ENCODE measurements at regions not wholly inside any gene's neighbourhood (a gene's known extent, or its start where the extent isn't known, plus 50 kb on each side); places are given as distances from the start of the nearest gene placed in this dataset.
"Not testable (repeated sequence)": the region's sequence is repeated elsewhere in the genome, so short reads cannot be mapped to it uniquely, and the experiment has no call there.

DNA sequence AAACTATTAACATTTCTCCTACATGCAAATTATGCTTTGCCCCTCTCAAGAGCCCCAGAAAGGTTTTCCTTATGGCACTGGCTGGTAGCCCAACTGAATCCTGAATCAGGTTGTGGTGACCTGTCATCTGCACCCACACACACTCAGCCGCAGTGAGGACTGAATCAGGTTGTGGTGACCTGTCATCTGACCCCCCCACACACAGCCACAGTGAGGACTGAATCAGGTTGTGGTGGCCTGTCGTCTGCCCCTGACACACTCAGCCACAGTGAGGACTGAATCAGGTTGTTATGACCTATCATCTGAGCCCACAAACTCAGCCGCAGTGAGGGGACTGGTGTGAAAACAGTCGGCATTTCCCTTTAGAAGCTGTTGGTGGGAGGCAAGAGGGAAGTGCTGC lies 195.0 kb downstream of the CWH43 start:
- not testable (repeated sequence) for H4K91ac ChIP-seq (ENCODE audit: low read depth, low read length); H3K23ac ChIP-seq (ENCODE audit: low read length); H3K36me3 ChIP-seq (ENCODE audit: control insufficient read depth in 1 of 2, insufficient read depth in 2 of 2, low read length in 2 of 2); H3K27ac ChIP-seq (ENCODE audit: low read depth, low read length); H3K4ac ChIP-seq (ENCODE audit: low read depth, low read length); H3K4me2 ChIP-seq (ENCODE audit: low read length); H4K8ac ChIP-seq (ENCODE audit: low read depth, low read length); H3K9ac ChIP-seq (ENCODE audit: low read length); H3K4me3 ChIP-seq (ENCODE audit: low read depth, low read length); DNase-seq; H3K79me2 ChIP-seq (ENCODE audit: control insufficient read depth, insufficient read depth, low read length, poor library complexity); H3K9me3 ChIP-seq (ENCODE audit: insufficient read depth, low read depth, low read length); H3K4me1 ChIP-seq (ENCODE audit: control insufficient read depth in 1 of 2, insufficient read depth in 2 of 2, low read length in 2 of 2); H2BK5ac ChIP-seq (ENCODE audit: low read depth, low read length, poor library complexity); H3K79me1 ChIP-seq (ENCODE audit: low read length); H3K27me3 ChIP-seq (ENCODE audit: insufficient read depth, low read length); H2AK5ac ChIP-seq (ENCODE audit: low read length); H2BK12ac ChIP-seq (ENCODE audit: low read length); H3K14ac ChIP-seq (ENCODE audit: low read length); H4K12ac ChIP-seq (ENCODE audit: low read depth, low read length); H2BK120ac ChIP-seq (ENCODE audit: insufficient read depth, low read length, poor library complexity); H3K18ac ChIP-seq (ENCODE audit: low read length); H2AFZ ChIP-seq (ENCODE audit: insufficient read depth, low read length, poor library complexity)
- no CpG with 5 or more reads among the region's 4 CpGs for WGBS (ENCODE audit: extremely low coverage, insufficient coverage, insufficient read length)

GRCh38 chr4:49211396-49212194 lies 225.5 kb downstream of the CWH43 start:
- not testable (repeated sequence) for H2BK12ac ChIP-seq (ENCODE audit: low read length); H3K14ac ChIP-seq (ENCODE audit: low read length); H3K4ac ChIP-seq (ENCODE audit: low read depth, low read length); H3K27ac ChIP-seq (ENCODE audit: low read depth, low read length); H3K79me1 ChIP-seq (ENCODE audit: low read length); H4K12ac ChIP-seq (ENCODE audit: low read depth, low read length); H3K9ac ChIP-seq (ENCODE audit: low read length); H4K91ac ChIP-seq (ENCODE audit: low read depth, low read length); H3K4me3 ChIP-seq (ENCODE audit: low read depth, low read length); H2BK5ac ChIP-seq (ENCODE audit: low read depth, low read length, poor library complexity); H2AK5ac ChIP-seq (ENCODE audit: low read length); H3K79me2 ChIP-seq (ENCODE audit: control insufficient read depth, insufficient read depth, low read length, poor library complexity); H3K4me2 ChIP-seq (ENCODE audit: low read length); H3K36me3 ChIP-seq (ENCODE audit: control insufficient read depth in 1 of 2, insufficient read depth in 2 of 2, low read length in 2 of 2); H3K18ac ChIP-seq (ENCODE audit: low read length); H2AFZ ChIP-seq (ENCODE audit: insufficient read depth, low read length, poor library complexity); H3K27me3 ChIP-seq (ENCODE audit: insufficient read depth, low read length); H3K4me1 ChIP-seq (ENCODE audit: control insufficient read depth in 1 of 2, insufficient read depth in 2 of 2, low read length in 2 of 2); H3K23ac ChIP-seq (ENCODE audit: low read length); H4K8ac ChIP-seq (ENCODE audit: low read depth, low read length); H2BK120ac ChIP-seq (ENCODE audit: insufficient read depth, low read length, poor library complexity)
- WGBS (ENCODE audit: extremely low coverage, insufficient coverage, insufficient read length) = no CpG with 5 or more reads among the region's 11 CpGs
- DNase-seq = peak in 1 of 2 donors; percentile 8
- H3K9me3 ChIP-seq (ENCODE audit: insufficient read depth, low read depth, low read length) = peaks cover 37% of the 10 kb centered on the region

- not testable (repeated sequence) for H3K27me3 ChIP-seq (ENCODE audit: insufficient read depth, low read length); H4K12ac ChIP-seq (ENCODE audit: low read depth, low read length); H2AK5ac ChIP-seq (ENCODE audit: low read length); H2BK12ac ChIP-seq (ENCODE audit: low read length); H3K27ac ChIP-seq (ENCODE audit: low read depth, low read length); H3K4me1 ChIP-seq (ENCODE audit: control insufficient read depth in 1 of 2, insufficient read depth in 2 of 2, low read length in 2 of 2); H3K4me2 ChIP-seq (ENCODE audit: low read length); H3K23ac ChIP-seq (ENCODE audit: low read length); H3K36me3 ChIP-seq (ENCODE audit: control insufficient read depth in 1 of 2, insufficient read depth in 2 of 2, low read length in 2 of 2); H3K18ac ChIP-seq (ENCODE audit: low read length); H2BK120ac ChIP-seq (ENCODE audit: insufficient read depth, low read length, poor library complexity); H3K79me2 ChIP-seq (ENCODE audit: control insufficient read depth, insufficient read depth, low read length, poor library complexity); H3K79me1 ChIP-seq (ENCODE audit: low read length); DNase-seq; H3K14ac ChIP-seq (ENCODE audit: low read length); H3K4ac ChIP-seq (ENCODE audit: low read depth, low read length); H2BK5ac ChIP-seq (ENCODE audit: low read depth, low read length, poor library complexity); H2AFZ ChIP-seq (ENCODE audit: insufficient read depth, low read length, poor library complexity); H4K8ac ChIP-seq (ENCODE audit: low read depth, low read length); H4K91ac ChIP-seq (ENCODE audit: low read depth, low read length)
- peak overlapping the region; percentile 31 for H3K4me3 ChIP-seq (ENCODE audit: low read depth, low read length)
- H3K9me3 ChIP-seq (ENCODE audit: insufficient read depth, low read depth, low read length) = peaks cover 44% of the 10 kb centered on the region
- WGBS (ENCODE audit: extremely low coverage, insufficient coverage, insufficient read length) = no CpG with 5 or more reads among the region's 3 CpGs
- H3K9ac ChIP-seq (ENCODE audit: low read length) = peak overlapping the region; percentile 40
Measured at GRCh38 chr4:49213250-49213649, 227.2 kb downstream of the CWH43 start.

GRCh38 chr4:49213750-49214149 lies 227.7 kb downstream of the CWH43 start:
- not testable (repeated sequence) for H3K4ac ChIP-seq (ENCODE audit: low read depth, low read length); H2AFZ ChIP-seq (ENCODE audit: insufficient read depth, low read length, poor library complexity); H2BK5ac ChIP-seq (ENCODE audit: low read depth, low read length, poor library complexity); H3K79me2 ChIP-seq (ENCODE audit: control insufficient read depth, insufficient read depth, low read length, poor library complexity); H3K79me1 ChIP-seq (ENCODE audit: low read length); H3K36me3 ChIP-seq (ENCODE audit: control insufficient read depth in 1 of 2, insufficient read depth in 2 of 2, low read length in 2 of 2); DNase-seq; H3K27me3 ChIP-seq (ENCODE audit: insufficient read depth, low read length); H3K9ac ChIP-seq (ENCODE audit: low read length); H3K18ac ChIP-seq (ENCODE audit: low read length); H3K23ac ChIP-seq (ENCODE audit: low read length); H3K27ac ChIP-seq (ENCODE audit: low read depth, low read length); H4K12ac ChIP-seq (ENCODE audit: low read depth, low read length); H2BK120ac ChIP-seq (ENCODE audit: insufficient read depth, low read length, poor library complexity); H4K8ac ChIP-seq (ENCODE audit: low read depth, low read length); H4K91ac ChIP-seq (ENCODE audit: low read depth, low read length); H3K4me2 ChIP-seq (ENCODE audit: low read length); H3K14ac ChIP-seq (ENCODE audit: low read length); H2AK5ac ChIP-seq (ENCODE audit: low read length); H2BK12ac ChIP-seq (ENCODE audit: low read length); H3K4me1 ChIP-seq (ENCODE audit: control insufficient read depth in 1 of 2, insufficient read depth in 2 of 2, low read length in 2 of 2); H3K4me3 ChIP-seq (ENCODE audit: low read depth, low read length)
- WGBS (ENCODE audit: extremely low coverage, insufficient coverage, insufficient read length) = no CpG with 5 or more reads among the region's 5 CpGs
- peaks cover 45% of the 10 kb centered on the region for H3K9me3 ChIP-seq (ENCODE audit: insufficient read depth, low read depth, low read length)

All from trophoblast cell (in vitro differentiated cells and primary cell).